HL-60 (cell line): ENCODE measurements at regions not wholly inside any gene's neighbourhood (a gene's known extent, or its start where the extent isn't known, plus 50 kb on each side); places are given as distances from the start of the nearest gene placed in this dataset.

Experiments
- CTCF ChIP-seq: IDR thresholded peaks from one replicate; pipeline ENCODE4 v1.5.1; 2011; ENCODE audit warnings: low read length, control low read depth, inconsistent platforms; ENCODE audit not compliant: insufficient read depth
- POLR2AphosphoS5 ChIP-seq: IDR thresholded peaks from 2 replicates; pipeline ENCODE4 v1.6.1; 2012; ENCODE audit warnings: low read depth

GRCh38 chr2:172244419-172245130 is 141.9 kb upstream of the DLX2 start:
- TF ChIP-seq POLR2AphosphoS5: no peak
- TF ChIP-seq CTCF: no peak
